Caco-2 (cell line): ENCODE measurements at regions not wholly inside any gene's neighbourhood (a gene's known extent, or its start where the extent isn't known, plus 50 kb on each side); places are given as distances from the start of the nearest gene placed in this dataset.

Experiments
- BruUV-seq: library from RNA; stranded (reverse); fragments of 400-500 nt; replicated peaks from 2 replicates; lab custom pipeline; 2021; lab: Mats Ljungman, UMichigan
- CTCF ChIA-PET: fragments of 300-600 bp; sonication (Branson Sonifier 250); formaldehyde crosslinking; loops from one replicate; lab custom pipeline; 2022; ENCODE audit warnings: antibody characterized with exemption; lab: Charles Lee
- POLR2A ChIA-PET: fragments of 300-600 bp; sonication (Branson Sonifier 250); formaldehyde crosslinking; loops from one replicate; lab custom pipeline; 2022; ENCODE audit warnings: antibody characterized with exemption; lab: Charles Lee
- DNase-seq, 2 experiments: peaks; one replicate each; pipeline versions ENCODE4 v3.0.0 to v3.0.0-alpha.2; 2020 to 2022
- H3K27me3 ChIP-seq: replicated peaks from 2 replicates; pipeline ENCODE4 v1.6.0; 2011; ENCODE audit warnings: low read length; ENCODE audit not compliant: control insufficient read depth, insufficient read depth
- H3K36me3 ChIP-seq: 2 replicates; pipeline ENCODE4 v1.5.1; 2011; ENCODE audit warnings: low read length; ENCODE audit not compliant: control insufficient read depth, insufficient read depth
- H3K4me1 ChIP-seq: fragments of 250-450 bp; sonication (Bioruptor Pico); 2 replicates; pipeline ENCODE4 v1.5.1; 2020; ENCODE audit warnings: mild to moderate bottlenecking
- H3K4me3 ChIP-seq: 2 replicates; pipeline ENCODE4 v1.5.1; 2011; ENCODE audit warnings: low read depth, mild to moderate bottlenecking, control low read depth, low read length
- H3K9me3 ChIP-seq: fragments of 250-450 bp; sonication (Bioruptor Pico); 2 replicates; pipeline ENCODE4 v1.5.1; 2020; ENCODE audit warnings: mild to moderate bottlenecking, moderate library complexity
- H3K27ac Mint-ChIP-seq: one replicate; pipeline ENCODE4 v1.8.0; 2022; ENCODE audit warnings: mixed read lengths; ENCODE audit not compliant: unreplicated experiment
- H3K27me3 Mint-ChIP-seq: one replicate; pipeline ENCODE4 v1.8.0; 2022; ENCODE audit warnings: mixed read lengths; ENCODE audit not compliant: insufficient read depth, unreplicated experiment
- H3K36me3 Mint-ChIP-seq: one replicate; pipeline ENCODE4 v1.8.0; 2022; ENCODE audit warnings: mild to moderate bottlenecking, mixed read lengths; ENCODE audit not compliant: insufficient read depth, unreplicated experiment
- H3K4me1 Mint-ChIP-seq: one replicate; pipeline ENCODE4 v1.8.0; 2022; ENCODE audit warnings: low read depth, mixed read lengths; ENCODE audit not compliant: unreplicated experiment
- H3K4me3 Mint-ChIP-seq: one replicate; pipeline ENCODE4 v1.8.0; 2022; ENCODE audit warnings: mild to moderate bottlenecking, moderate library complexity, mixed read lengths; ENCODE audit not compliant: unreplicated experiment
- H3K9me3 Mint-ChIP-seq: one replicate; pipeline ENCODE4 v1.8.0; 2022; ENCODE audit warnings: mixed read lengths; ENCODE audit not compliant: unreplicated experiment
- CTCF ChIP-seq, 2 experiments: fragments of 200-600 bp in 1 of 2; IDR thresholded peaks; 1 replicate in 1 of 2; 2 replicates in 1 of 2; pipeline versions ENCODE4 v1.5.1 to v1.8.0; 2011 to 2022; ENCODE audit warnings: antibody characterized with exemption in 1 of 2, control low read depth in 1 of 2, inconsistent platforms in 1 of 2, low read depth in 1 of 2, low read length in 1 of 2, mild to moderate bottlenecking in 1 of 2, moderate library complexity in 1 of 2; ENCODE audit not compliant: insufficient read depth in 1 of 2, severe bottlenecking in 1 of 2, unreplicated experiment in 1 of 2
- intact Hi-C: fragments of 100-400 bp; cut with micrococcal nuclease; formaldehyde crosslinking; loops from one replicate; pipeline ENCODE4 v1.10.0; 2022; ENCODE audit not compliant: unreplicated experiment

- H3K4me1 ChIP-seq, result no peaks in the 10 kb centered on the region
- no peaks in the 10 kb centered on the region for H3K4me1 Mint-ChIP-seq
- no peaks in the 10 kb centered on the region for H3K36me3 Mint-ChIP-seq
- no peaks in the 10 kb centered on the region for H3K9me3 Mint-ChIP-seq
- no peak overlapping the region for H3K27ac Mint-ChIP-seq
- DNase-seq, result no peak
- TF ChIP-seq CTCF (IDR thresholded peaks at IDR 0.05; ENCODE audit: insufficient read depth in 1 of 2, low read depth in 1 of 2, low read length in 1 of 2, severe bottlenecking in 1 of 2, unreplicated experiment in 1 of 2), result no peak
- BruUV-seq, result no TSS peak
- no peak overlapping the region for H3K4me3 Mint-ChIP-seq
- ChIA-PET CTCF (no interaction called here), POLR2A (no interaction called here)
- H3K27me3 Mint-ChIP-seq, result peaks cover 3% of the 10 kb centered on the region
- intact Hi-C loops, result no loop called here
- no peaks in the 10 kb centered on the region for H3K9me3 ChIP-seq
- H3K4me3 ChIP-seq, result no peak overlapping the region
- H3K27me3 ChIP-seq, result no peaks in the 10 kb centered on the region
- H3K36me3 ChIP-seq, result no peaks in the 10 kb centered on the region
Observed at GRCh38 chr9:3721096-3721495, 195.3 kb upstream of the RFX3 start.

GRCh38 chr9:3719286-3719685 lies 193.5 kb upstream of the RFX3 start:
- no peak overlapping the region for H3K27ac Mint-ChIP-seq
- no peak for DNase-seq
- intact Hi-C loops, result no loop called here
- H3K4me1 ChIP-seq, result no peaks in the 10 kb centered on the region
- peaks cover 6% of the 10 kb centered on the region for H3K4me1 Mint-ChIP-seq
- ChIA-PET CTCF (no interaction called here), POLR2A (no interaction called here)
- no peaks in the 10 kb centered on the region for H3K36me3 Mint-ChIP-seq
- H3K27me3 ChIP-seq, result no peaks in the 10 kb centered on the region
- no peak overlapping the region for H3K4me3 ChIP-seq
- H3K4me3 Mint-ChIP-seq, result no peak overlapping the region
- H3K9me3 ChIP-seq, result no peaks in the 10 kb centered on the region
- H3K36me3 ChIP-seq, result no peaks in the 10 kb centered on the region
- peaks cover 8% of the 10 kb centered on the region for H3K27me3 Mint-ChIP-seq
- no peaks in the 10 kb centered on the region for H3K9me3 Mint-ChIP-seq
- no peak for TF ChIP-seq CTCF (IDR thresholded peaks at IDR 0.05; ENCODE audit: insufficient read depth in 1 of 2, low read depth in 1 of 2, low read length in 1 of 2, severe bottlenecking in 1 of 2, unreplicated experiment in 1 of 2)
- BruUV-seq, result no TSS peak

GRCh38 chr9:3716415-3716814 lies 190.6 kb upstream of the RFX3 start:
- Mint-ChIP-seq H3K4me3 (no peak overlapping the region), H3K9me3 (no peaks in the 10 kb centered on the region), H3K27ac (no peak overlapping the region), H3K36me3 (no peaks in the 10 kb centered on the region), H3K4me1 (peaks cover 6% of the 10 kb centered on the region), H3K27me3 (peaks cover 8% of the 10 kb centered on the region)
- H3K4me3 ChIP-seq, result no peak overlapping the region
- POLR2A ChIA-PET, result no interaction called here
- no peaks in the 10 kb centered on the region for H3K36me3 ChIP-seq
- BruUV-seq, result no TSS peak
- H3K27me3 ChIP-seq, result no peaks in the 10 kb centered on the region
- DNase-seq, result no peak
- CTCF ChIA-PET, result interaction anchor here (0.6 kb wide), 1 partner anchor 43 kb away, joined by 3 read pairs; no protein-coding TSS in a partner anchor
- H3K4me1 ChIP-seq, result no peaks in the 10 kb centered on the region
- TF ChIP-seq CTCF (IDR thresholded peaks at IDR 0.05; ENCODE audit: insufficient read depth in 1 of 2, low read depth in 1 of 2, low read length in 1 of 2, severe bottlenecking in 1 of 2, unreplicated experiment in 1 of 2), result no peak
- intact Hi-C loops, result no loop called here
- H3K9me3 ChIP-seq, result no peaks in the 10 kb centered on the region
